ENCODE measurements at regions not wholly inside any gene's neighbourhood (a gene's known extent, or its start where the extent isn't known, plus 50 kb on each side); places are given as distances from the start of the nearest gene placed in this dataset.

GRCh38 chr3:152671446-152672319, 163.2 kb upstream of the P2RY1 start:
- DNase-seq = no peak

- DNase-seq = no peak
These were observed 162.6 kb upstream of the P2RY1 start for GRCh38 chr3:152672320-152672649.

- no peak for DNase-seq
These were observed 158.0 kb upstream of the P2RY1 start for GRCh38 chr3:152676810-152677379.

GRCh38 chr3:152677491-152677890, 157.4 kb upstream of the P2RY1 start:
- DNase-seq = no peak

GRCh38 chr3:152682477-152682876, 152.5 kb upstream of the P2RY1 start:
- no peak for DNase-seq

- DNase-seq = no peak
These were observed 151.4 kb upstream of the P2RY1 start for GRCh38 chr3:152683521-152683999.

GRCh38 chr3:152684279-152684678, 150.7 kb upstream of the P2RY1 start:
- DNase-seq = no peak

- DNase-seq = no peak
These were observed 146.6 kb upstream of the P2RY1 start for GRCh38 chr3:152688313-152688712.

GRCh38 chr3:152692326-152692725, 142.6 kb upstream of the P2RY1 start:
- peak in 1 of 5 experiments; percentile 40 for DNase-seq

GRCh38 chr3:152693521-152694250, 141.2 kb upstream of the P2RY1 start:
- peak in 1 of 5 experiments; percentile 51 for DNase-seq

- DNase-seq = no peak
These were observed 139.1 kb upstream of the P2RY1 start for GRCh38 chr3:152695840-152696239.

- no peak for DNase-seq
These were observed 138.0 kb upstream of the P2RY1 start for GRCh38 chr3:152696962-152697361.

GRCh38 chr3:152703245-152703890, 131.6 kb upstream of the P2RY1 start:
- DNase-seq = no peak

- DNase-seq = no peak
These were observed 127.8 kb upstream of the P2RY1 start for GRCh38 chr3:152706991-152707713.

GRCh38 chr3:152709659-152710058, 125.3 kb upstream of the P2RY1 start:
- no peak for DNase-seq

- no peak for DNase-seq
These were observed 124.4 kb upstream of the P2RY1 start for GRCh38 chr3:152710549-152710948.

GRCh38 chr3:152713989-152714388, 120.9 kb upstream of the P2RY1 start:
- DNase-seq = no peak

GRCh38 chr3:152714507-152714906, 120.4 kb upstream of the P2RY1 start:
- no peak for DNase-seq

GRCh38 chr3:152717252-152717651, 117.7 kb upstream of the P2RY1 start:
- no peak for DNase-seq

- no peak for DNase-seq
These were observed 116.1 kb upstream of the P2RY1 start for GRCh38 chr3:152718810-152719209.

GRCh38 chr3:152719264-152719663, 115.7 kb upstream of the P2RY1 start:
- no peak for DNase-seq

GRCh38 chr3:152720951-152721718, 113.8 kb upstream of the P2RY1 start:
- DNase-seq = no peak
